ENCODE measurements at regions not wholly inside any gene's neighbourhood (a gene's known extent, or its start where the extent isn't known, plus 50 kb on each side); places are given as distances from the start of the nearest gene placed in this dataset.

GRCh38 chr3:77885381-77885780, 845.5 kb downstream of the ROBO2 start:
- ChIA-PET POLR2A (no interaction called here), CTCF (ENCODE audit: unreplicated experiment) (no interaction called here)
- TF ChIP-seq EZH2phosphoT487 (IDR thresholded peaks at IDR 0.05; ENCODE audit: borderline replicate concordance, low read depth, low read length) = no peak
- TF ChIP-seq, protein P1, sequence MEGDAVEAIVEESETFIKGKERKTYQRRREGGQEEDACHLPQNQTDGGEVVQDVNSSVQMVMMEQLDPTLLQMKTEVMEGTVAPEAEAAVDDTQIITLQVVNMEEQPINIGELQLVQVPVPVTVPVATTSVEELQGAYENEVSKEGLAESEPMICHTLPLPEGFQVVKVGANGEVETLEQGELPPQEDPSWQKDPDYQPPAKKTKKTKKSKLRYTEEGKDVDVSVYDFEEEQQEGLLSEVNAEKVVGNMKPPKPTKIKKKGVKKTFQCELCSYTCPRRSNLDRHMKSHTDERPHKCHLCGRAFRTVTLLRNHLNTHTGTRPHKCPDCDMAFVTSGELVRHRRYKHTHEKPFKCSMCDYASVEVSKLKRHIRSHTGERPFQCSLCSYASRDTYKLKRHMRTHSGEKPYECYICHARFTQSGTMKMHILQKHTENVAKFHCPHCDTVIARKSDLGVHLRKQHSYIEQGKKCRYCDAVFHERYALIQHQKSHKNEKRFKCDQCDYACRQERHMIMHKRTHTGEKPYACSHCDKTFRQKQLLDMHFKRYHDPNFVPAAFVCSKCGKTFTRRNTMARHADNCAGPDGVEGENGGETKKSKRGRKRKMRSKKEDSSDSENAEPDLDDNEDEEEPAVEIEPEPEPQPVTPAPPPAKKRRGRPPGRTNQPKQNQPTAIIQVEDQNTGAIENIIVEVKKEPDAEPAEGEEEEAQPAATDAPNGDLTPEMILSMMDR (conservative IDR thresholded peaks at IDR 0.05; ENCODE audit: low read length) = no peak
- Histone ChIP-seq H3K4me1 (ENCODE audit: insufficient read depth, low read length, poor library complexity, severe bottlenecking) (no peaks in the 10 kb centered on the region), H3K4me2 (ENCODE audit: low read length) (no peak overlapping the region), H3K4me3 (ENCODE audit: low read depth, low read length, poor library complexity, severe bottlenecking) (no peak overlapping the region), H4K20me1 (ENCODE audit: insufficient read depth, low read length) (no peaks in the 10 kb centered on the region), H3K27ac (ENCODE audit: low read depth, low read length, poor library complexity, severe bottlenecking) (no peak overlapping the region), H3K9me2 (ENCODE audit: insufficient read depth, low read length) (no peaks in the 10 kb centered on the region), H3K9me3 (ENCODE audit: low read length) (no peaks in the 10 kb centered on the region), H3K36me3 (ENCODE audit: insufficient read depth, low read length) (no peaks in the 10 kb centered on the region), H2AFZ (ENCODE audit: low read length) (no peak overlapping the region), H3K79me2 (ENCODE audit: insufficient read depth, low read depth, low read length) (no peaks in the 10 kb centered on the region)
- BruUV-seq (replicated peaks) = no TSS peak
- no peak for DNase-seq (ENCODE audit: low spot score)
- intact Hi-C loops (cut with micrococcal nuclease; ENCODE audit: unreplicated experiment) = no loop called here

DNA sequence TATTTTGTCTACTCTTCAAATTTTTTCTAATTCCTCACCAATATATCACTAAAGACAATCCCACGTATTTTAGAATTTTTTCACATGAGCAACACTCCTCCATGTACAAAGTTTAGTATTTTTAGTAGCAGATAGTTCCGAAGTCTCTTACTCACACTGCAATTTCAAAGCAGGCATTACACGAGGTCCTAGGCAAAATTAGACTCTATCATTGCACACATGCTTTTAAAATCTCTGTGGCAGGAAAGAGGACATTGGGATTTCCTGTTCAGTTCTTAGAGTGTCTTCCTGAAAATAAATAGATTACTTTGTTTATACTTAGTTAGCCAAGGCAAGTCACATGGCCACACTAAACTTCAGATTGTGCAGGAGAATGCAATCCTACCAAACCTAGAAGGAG, 847.7 kb downstream of the ROBO2 start:
- H3K9me2 ChIP-seq (ENCODE audit: insufficient read depth, low read length) = no peaks in the 10 kb centered on the region
- POLR2A ChIA-PET = no interaction called here
- H2AFZ ChIP-seq (ENCODE audit: low read length) = no peak overlapping the region
- TF ChIP-seq, protein P1 (conservative IDR thresholded peaks at IDR 0.05; ENCODE audit: low read length) = no peak
- TF ChIP-seq EZH2phosphoT487 (IDR thresholded peaks at IDR 0.05; ENCODE audit: borderline replicate concordance, low read depth, low read length) = no peak
- no peak overlapping the region for H3K4me3 ChIP-seq (ENCODE audit: low read depth, low read length, poor library complexity, severe bottlenecking)
- no peak overlapping the region for H3K27ac ChIP-seq (ENCODE audit: low read depth, low read length, poor library complexity, severe bottlenecking)
- no peaks in the 10 kb centered on the region for H3K4me1 ChIP-seq (ENCODE audit: insufficient read depth, low read length, poor library complexity, severe bottlenecking)
- H3K9me3 ChIP-seq (ENCODE audit: low read length) = no peaks in the 10 kb centered on the region
- intact Hi-C loops (cut with micrococcal nuclease; ENCODE audit: unreplicated experiment) = no loop called here
- no peaks in the 10 kb centered on the region for H4K20me1 ChIP-seq (ENCODE audit: insufficient read depth, low read length)
- DNase-seq (ENCODE audit: low spot score) = no peak
- H3K4me2 ChIP-seq (ENCODE audit: low read length) = no peak overlapping the region
- H3K36me3 ChIP-seq (ENCODE audit: insufficient read depth, low read length) = no peaks in the 10 kb centered on the region
- BruUV-seq (replicated peaks) = no TSS peak
- H3K79me2 ChIP-seq (ENCODE audit: insufficient read depth, low read depth, low read length) = no peaks in the 10 kb centered on the region
- CTCF ChIA-PET (ENCODE audit: unreplicated experiment) = no interaction called here

GRCh38 chr3:77889616-77890015, 849.7 kb downstream of the ROBO2 start:
- Histone ChIP-seq H3K36me3 (ENCODE audit: insufficient read depth, low read length) (no peaks in the 10 kb centered on the region), H3K4me3 (ENCODE audit: low read depth, low read length, poor library complexity, severe bottlenecking) (no peak overlapping the region), H3K4me2 (ENCODE audit: low read length) (no peak overlapping the region), H2AFZ (ENCODE audit: low read length) (no peak overlapping the region), H3K79me2 (ENCODE audit: insufficient read depth, low read depth, low read length) (no peaks in the 10 kb centered on the region), H3K27ac (ENCODE audit: low read depth, low read length, poor library complexity, severe bottlenecking) (no peak overlapping the region), H4K20me1 (ENCODE audit: insufficient read depth, low read length) (no peaks in the 10 kb centered on the region), H3K9me3 (ENCODE audit: low read length) (no peaks in the 10 kb centered on the region), H3K9me2 (ENCODE audit: insufficient read depth, low read length) (no peaks in the 10 kb centered on the region), H3K4me1 (ENCODE audit: insufficient read depth, low read length, poor library complexity, severe bottlenecking) (no peaks in the 10 kb centered on the region)
- ChIA-PET POLR2A (no interaction called here), CTCF (ENCODE audit: unreplicated experiment) (no interaction called here)
- DNase-seq (ENCODE audit: low spot score) = no peak
- BruUV-seq (replicated peaks) = no TSS peak
- intact Hi-C loops (cut with micrococcal nuclease; ENCODE audit: unreplicated experiment) = no loop called here
- no peak for TF ChIP-seq EZH2phosphoT487 (IDR thresholded peaks at IDR 0.05; ENCODE audit: borderline replicate concordance, low read depth, low read length)
- TF ChIP-seq, protein P1 (conservative IDR thresholded peaks at IDR 0.05; ENCODE audit: low read length) = no peak
